ENCODE measurements at regions not wholly inside any gene's neighbourhood (a gene's known extent, or its start where the extent isn't known, plus 50 kb on each side); places are given as distances from the start of the nearest gene placed in this dataset.

- TF ChIP-seq CTCF (IDR thresholded peaks at IDR 0.05) (no peak), EZH2 (IDR thresholded peaks at IDR 0.05; ENCODE audit: borderline replicate concordance, insufficient read depth, low read depth, low read length, poor library complexity, severe bottlenecking) (no peak)
Observed at GRCh38 chr6:144390886-144391285, 105.8 kb downstream of the UTRN start.
